ENCODE measurements at regions not wholly inside any gene's neighbourhood (a gene's known extent, or its start where the extent isn't known, plus 50 kb on each side); places are given as distances from the start of the nearest gene placed in this dataset.

GRCh38 chr6:2502096-2502997, 248.4 kb downstream of the MYLK4 start:
- no peak for DNase-seq

DNA sequence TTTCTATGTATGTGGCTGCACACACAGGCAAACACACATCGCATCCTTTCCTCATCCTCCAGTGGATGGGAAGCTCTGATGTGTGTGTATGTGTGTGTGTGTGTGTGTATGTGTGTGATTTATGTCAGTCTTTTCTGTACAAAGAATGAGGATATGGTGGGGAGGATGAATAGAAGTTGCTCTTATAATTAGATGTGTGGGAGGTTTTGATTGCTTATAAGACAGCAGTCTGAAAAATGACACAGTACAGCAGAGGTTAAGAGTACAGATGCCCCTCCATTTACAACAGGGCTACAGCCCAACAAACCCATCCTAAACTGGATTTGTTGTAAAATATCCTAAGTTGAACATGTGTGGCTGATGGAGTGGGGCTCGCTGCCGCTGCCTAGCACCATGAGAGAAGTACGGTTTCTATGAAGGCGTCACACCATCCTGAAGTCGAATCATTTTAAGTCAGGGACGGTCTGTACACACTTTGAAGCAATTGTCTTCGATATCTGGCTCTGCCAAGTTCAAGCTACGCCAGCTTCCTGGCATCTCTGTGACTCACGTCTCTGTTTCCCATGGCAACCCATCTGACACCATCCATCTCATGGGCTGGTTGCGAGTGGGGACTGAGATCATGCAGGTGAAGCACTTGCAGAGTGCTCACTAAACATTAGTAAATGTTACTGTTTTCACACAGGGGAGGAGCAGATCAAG, 252.6 kb downstream of the MYLK4 start:
- no peak for DNase-seq

DNA sequence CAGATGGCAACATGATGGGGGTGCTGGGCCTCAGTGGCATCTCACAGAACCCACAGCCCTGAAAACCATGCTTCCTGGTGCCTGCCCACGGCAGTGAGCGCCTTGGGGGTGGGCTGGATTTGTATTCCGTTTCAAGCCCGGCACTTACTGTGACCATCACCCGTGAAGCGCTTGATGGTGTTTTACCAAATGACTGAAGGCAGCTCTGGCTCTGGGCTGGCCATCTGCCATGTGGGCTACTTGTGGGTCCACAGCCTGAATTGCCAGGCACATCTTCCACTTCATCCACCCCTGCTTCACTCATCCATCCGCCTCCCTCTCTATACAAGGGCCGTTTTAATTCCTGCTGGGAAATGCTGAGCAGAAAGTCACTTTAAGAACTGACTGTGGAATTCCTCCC, 250.9 kb upstream of the GMDS start:
- DNase-seq, result no peak

GRCh38 chr6:2492686-2493523, 247.5 kb upstream of the GMDS start:
- no peak for DNase-seq

- no peak for DNase-seq
Measured at GRCh38 chr6:2491137-2491536, 245.7 kb upstream of the GMDS start.

- no peak for DNase-seq
Measured at GRCh38 chr6:2488578-2488977, 243.2 kb upstream of the GMDS start.

GRCh38 chr6:2485116-2485515, 239.7 kb upstream of the GMDS start:
- DNase-seq, result no peak

- no peak for DNase-seq
Measured at GRCh38 chr6:2482773-2483172, 237.4 kb upstream of the GMDS start.

GRCh38 chr6:2481307-2481706, 235.9 kb upstream of the GMDS start:
- DNase-seq, result no peak

DNA sequence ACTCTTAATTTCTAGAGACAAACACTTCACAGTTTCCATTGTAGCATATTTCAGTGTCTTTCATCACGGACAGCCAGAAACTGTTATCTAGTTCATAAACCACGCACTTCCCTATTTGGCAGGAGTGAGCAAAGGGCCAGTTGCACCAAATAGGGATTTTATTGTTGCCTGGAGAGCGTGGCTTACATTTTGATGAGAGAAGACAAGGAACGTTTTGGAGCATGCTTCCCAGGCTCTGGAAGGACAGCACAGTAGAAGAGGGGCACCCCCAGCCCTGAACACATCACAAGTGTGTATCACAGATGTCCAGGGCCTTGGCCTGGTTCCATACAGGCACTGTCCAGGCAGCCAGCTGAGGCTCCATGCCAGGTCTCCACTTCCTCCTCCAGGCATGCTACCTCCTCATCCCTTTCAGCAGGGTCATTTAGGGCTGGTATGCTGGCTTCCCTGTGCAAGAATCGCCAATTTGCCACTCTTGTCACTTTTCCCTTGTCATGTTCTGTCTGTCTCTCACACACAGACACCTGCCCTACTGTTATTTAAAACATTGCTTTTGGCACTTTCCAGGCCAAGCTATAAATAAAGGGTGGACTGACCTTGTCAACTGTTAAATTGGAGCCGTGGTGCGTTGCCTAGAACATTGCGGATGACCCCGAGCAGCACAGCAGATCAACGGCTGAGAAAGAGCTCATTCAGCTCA, 235.0 kb upstream of the GMDS start:
- DNase-seq, result no peak

- DNase-seq, result no peak
Measured at GRCh38 chr6:2478200-2478599, 232.8 kb upstream of the GMDS start.

DNA sequence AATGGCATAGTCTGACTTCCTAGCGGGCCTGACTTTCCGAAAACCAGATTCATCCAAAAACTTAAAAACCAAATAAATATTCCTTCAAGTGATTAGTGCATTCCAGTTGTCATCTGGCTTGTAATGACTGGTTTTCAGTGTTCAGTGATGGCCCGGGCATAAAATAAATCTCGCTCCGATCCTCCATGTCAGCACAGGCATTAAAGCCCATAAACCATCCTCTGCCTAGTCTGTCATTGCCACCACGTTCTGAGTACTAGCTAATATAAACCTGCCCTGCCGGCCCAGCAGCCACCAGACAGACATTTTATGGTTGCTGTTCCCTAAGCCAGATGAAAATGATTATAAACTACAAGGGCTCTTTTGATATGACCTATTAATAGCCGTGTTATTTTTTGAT, 232.3 kb upstream of the GMDS start:
- DNase-seq, result no peak

DNA sequence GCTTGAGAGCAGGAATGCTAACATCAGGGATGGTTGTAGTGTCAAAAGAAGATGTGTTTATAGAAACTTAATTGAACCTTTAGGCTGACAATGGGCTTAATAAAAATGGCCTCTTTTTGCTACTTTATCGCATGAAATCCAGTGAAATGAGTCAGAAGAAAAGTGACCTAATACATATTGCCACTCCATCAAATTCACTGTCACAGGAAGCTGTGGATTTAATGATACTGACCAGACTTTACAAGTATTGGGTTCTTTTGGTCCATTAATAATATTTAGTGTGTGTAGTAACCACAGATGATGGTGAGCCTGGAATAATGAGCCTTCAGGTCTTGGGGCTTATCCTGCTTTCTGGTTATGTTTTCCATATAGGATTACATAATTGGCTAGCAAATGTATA, 231.8 kb upstream of the GMDS start:
- DNase-seq, result no peak

DNA sequence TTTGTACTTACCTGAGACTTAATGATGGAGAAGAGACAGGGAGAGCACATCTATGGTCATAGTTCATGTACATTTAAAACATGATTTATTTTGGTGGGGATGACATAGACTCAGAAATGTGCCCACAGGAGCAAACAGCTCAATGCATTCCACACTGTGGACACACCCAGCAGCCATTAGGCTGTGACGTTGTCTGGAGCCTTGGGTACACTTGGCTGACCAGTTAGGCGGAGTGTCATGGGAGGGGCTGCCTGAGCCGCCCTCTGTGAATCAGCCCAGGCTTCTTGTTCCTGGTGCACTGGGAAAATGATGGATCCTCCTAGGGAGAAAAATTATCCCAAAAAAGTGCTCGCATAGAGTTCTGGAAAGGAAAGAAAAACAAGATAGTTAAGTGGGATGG, 231.0 kb upstream of the GMDS start:
- no peak for DNase-seq

DNA sequence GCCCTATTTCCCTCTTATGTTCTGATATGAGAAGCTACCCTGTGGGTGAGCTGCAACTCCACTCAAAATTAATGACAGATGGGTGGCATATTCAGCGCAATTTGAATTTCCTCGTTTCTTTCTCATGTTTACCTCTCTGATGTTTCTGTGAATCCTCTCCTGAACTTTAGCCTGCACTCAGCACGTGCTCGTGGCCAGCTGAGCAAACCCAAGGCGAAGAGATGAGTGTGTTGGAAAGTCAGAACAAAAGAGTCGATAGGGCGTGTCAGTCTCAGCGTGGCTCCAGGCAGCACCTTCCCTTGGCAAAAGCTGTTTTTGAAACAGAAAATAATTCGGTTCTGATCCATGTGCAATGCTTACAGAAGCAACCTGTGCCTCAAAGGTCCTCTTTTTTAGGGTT, 226.1 kb upstream of the GMDS start:
- DNase-seq, result no peak

- no peak for DNase-seq
Measured at GRCh38 chr6:2469428-2469827, 224.0 kb upstream of the GMDS start.

DNA sequence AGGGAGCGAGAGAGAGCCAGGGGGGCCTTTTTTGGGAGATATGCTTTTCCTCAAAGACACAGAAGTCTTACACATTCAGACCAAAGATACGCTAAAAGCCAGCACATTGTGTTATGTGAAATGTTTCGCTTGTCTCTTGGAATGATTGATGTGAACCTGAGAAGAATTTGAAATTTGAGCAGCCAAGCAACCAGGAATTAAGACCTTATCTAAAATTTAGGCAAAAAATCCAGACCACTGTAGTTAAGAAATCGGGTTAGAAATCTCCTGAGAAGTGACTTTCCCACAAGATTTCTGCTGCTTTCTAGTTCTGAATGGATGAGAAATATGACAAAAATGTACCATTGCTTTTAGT, 223.2 kb upstream of the GMDS start:
- DNase-seq, result no peak

DNA sequence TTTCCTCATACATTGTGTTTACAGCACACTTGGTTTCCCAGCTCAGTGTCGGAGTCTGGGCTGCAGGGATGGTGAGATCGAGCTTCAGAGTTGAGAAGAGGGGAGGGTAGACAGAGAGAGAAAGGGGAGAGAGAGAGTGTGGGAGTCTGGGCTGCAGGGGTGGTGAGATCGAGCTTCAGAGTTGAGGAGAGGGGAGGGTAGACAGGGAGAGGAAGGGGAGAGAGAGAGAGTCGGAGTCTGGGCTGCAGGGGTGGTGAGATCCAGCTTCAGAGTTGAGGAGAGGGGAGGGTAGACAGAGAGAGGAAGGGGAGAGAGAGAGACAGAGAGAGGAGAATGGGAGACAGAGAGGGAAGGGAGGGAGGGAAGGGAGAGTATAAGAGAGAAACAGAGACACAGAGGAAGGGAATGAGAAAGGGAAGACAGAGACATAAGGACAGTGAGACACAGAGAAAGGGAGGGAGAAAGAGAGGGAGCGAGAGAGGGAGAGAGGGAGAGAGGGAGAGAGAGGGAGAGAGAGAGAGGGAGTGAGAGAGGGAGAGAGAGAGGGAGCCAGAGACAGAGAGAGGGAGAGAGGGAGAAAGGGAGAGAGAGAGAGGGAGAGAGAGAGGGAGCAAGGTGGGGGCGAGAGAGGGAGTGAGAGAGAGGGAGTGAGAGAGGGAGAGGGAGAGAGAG, 222.7 kb upstream of the GMDS start:
- DNase-seq, result no peak

GRCh38 chr6:2465336-2465735, 219.9 kb upstream of the GMDS start:
- no peak for DNase-seq

- DNase-seq, result no peak
Measured at GRCh38 chr6:2464641-2465040, 219.2 kb upstream of the GMDS start.

GRCh38 chr6:2462831-2463230, 217.4 kb upstream of the GMDS start:
- DNase-seq, result no peak

- no peak for DNase-seq
Measured at GRCh38 chr6:2460216-2460745, 214.9 kb upstream of the GMDS start.

Data from CD4-positive, alpha-beta T cell treated with Interleukin-4 for 4 hours (primary cell).